GM12865 (cell line): ENCODE measurements at regions not wholly inside any gene's neighbourhood (a gene's known extent, or its start where the extent isn't known, plus 50 kb on each side); places are given as distances from the start of the nearest gene placed in this dataset.
"Not testable (repeated sequence)": the region's sequence is repeated elsewhere in the genome, so short reads cannot be mapped to it uniquely, and the experiment has no call there.

Source experiments
- DNase-seq: peaks from one replicate; pipeline ENCODE4 v3.0.0; 2010; ENCODE audit warnings: low read depth
- H3K4me3 ChIP-seq: 2 replicates; pipeline ENCODE4 v1.5.1; 2011; ENCODE audit warnings: mild to moderate bottlenecking, low read depth, low read length, control low read depth
- TF ChIP-seq, protein P1 (sequence below): IDR thresholded peaks from 2 replicates; pipeline ENCODE4 v1.5.1; 2011; ENCODE audit warnings: low read length, control low read depth, low read depth, inconsistent platforms; ENCODE audit not compliant: insufficient read depth; ENCODE audit errors: missing control alignments

DNA sequence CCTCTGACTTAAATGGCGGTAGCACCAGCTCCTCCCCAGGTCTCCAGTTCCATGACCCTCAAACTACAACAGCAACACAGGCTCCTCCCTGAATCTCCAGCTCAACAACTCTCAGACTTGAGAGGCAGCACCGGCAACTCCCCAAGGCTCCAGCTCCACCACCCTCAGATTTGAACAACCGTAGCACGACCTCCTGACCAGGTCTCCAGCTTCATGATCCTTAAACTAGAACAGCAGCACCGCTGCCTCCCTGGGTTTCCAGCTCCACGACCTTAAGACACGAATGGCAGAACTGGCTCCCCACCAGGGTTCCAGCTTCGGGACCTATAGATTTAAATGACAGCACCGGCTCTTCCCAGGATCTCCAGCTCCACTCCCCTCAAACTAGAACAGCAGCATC lies 325.8 kb downstream of the PREX1 start:
- TF ChIP-seq, protein P1, sequence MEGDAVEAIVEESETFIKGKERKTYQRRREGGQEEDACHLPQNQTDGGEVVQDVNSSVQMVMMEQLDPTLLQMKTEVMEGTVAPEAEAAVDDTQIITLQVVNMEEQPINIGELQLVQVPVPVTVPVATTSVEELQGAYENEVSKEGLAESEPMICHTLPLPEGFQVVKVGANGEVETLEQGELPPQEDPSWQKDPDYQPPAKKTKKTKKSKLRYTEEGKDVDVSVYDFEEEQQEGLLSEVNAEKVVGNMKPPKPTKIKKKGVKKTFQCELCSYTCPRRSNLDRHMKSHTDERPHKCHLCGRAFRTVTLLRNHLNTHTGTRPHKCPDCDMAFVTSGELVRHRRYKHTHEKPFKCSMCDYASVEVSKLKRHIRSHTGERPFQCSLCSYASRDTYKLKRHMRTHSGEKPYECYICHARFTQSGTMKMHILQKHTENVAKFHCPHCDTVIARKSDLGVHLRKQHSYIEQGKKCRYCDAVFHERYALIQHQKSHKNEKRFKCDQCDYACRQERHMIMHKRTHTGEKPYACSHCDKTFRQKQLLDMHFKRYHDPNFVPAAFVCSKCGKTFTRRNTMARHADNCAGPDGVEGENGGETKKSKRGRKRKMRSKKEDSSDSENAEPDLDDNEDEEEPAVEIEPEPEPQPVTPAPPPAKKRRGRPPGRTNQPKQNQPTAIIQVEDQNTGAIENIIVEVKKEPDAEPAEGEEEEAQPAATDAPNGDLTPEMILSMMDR: no peak
- DNase-seq: no peak
- H3K4me3 ChIP-seq: no peak overlapping the region

DNA sequence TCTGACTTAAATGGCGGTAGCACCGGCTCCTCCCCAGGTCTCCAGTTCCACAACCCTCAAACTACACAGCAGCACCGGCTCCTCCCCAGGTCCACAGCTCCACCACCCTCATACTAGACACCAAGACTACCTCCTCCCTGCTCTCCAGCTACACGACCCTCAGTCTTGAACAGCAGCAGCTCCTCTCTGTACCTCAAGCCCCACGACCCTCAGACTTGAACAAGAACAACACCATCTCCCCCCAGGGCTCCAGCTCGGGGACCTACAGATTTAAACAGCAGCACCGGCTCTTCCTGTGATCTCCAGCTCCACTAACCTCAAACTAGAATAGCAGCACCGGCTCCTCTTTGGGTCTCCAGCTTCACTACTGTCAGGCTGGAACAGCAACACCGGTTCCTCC lies 326.9 kb downstream of the PREX1 start:
- DNase-seq, H3K4me3 ChIP-seq: not testable (repeated sequence)

DNA sequence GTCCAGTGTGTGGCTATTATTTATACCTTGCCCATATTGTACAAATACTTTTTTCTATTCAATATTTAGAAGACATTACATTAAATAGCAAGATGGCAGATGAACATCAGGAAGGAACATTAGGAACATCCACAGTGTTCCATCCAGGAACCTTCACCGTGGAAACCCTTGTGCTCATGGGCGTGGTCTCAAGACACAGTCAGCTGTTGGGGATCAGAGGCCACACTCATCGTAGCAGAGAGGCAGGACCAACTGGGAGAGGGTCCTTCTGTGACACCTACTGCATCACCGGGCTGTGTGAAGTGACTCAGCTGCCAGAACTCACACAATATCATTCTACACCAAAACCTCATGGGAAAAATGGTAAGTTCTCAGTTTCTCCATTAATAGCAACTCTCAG lies 328.9 kb downstream of the PREX1 start:
- not testable (repeated sequence) for DNase-seq, H3K4me3 ChIP-seq

DNA sequence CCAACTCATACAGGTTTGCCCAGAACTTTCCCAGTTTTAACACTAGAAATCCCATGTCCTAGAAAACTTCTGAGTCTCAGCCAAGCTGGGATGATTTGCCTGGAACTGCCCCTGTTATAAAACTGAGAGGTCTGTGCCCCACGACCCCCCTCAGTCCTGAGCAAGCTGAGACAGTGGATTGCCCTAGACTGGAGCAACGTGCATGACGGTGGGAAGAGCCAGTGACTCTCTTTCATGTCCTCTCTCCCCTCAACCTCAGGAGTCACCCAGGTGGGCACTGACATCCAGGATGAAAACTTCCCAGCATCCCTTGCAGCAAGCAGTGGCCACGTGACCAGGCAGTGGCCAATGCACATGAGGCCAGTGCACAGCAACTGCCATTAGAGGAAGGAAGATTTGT lies 329.7 kb downstream of the PREX1 start:
- not testable (repeated sequence) for H3K4me3 ChIP-seq, DNase-seq

DNA sequence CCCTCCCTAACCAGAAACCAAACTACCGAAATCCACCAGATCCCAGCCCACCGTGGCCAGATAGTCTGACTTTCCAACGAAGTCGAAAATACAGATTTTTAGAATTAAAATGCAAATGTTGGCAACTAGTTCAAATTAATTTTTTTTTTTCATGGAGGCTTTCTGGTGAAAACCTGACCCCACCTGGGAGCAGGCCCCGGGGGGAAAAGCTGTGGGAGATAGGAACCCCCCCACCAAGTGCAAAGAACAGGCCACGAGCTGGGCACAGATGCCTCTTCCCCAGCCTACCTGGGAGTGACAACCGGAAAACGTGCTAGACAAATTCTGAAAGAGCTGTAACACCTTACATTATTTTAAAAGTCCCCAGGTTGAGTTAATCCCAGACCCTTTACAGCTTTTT lies 333.8 kb downstream of the PREX1 start:
- no peak overlapping the region for H3K4me3 ChIP-seq
- DNase-seq: no peak
- TF ChIP-seq, protein P1: no peak

DNA sequence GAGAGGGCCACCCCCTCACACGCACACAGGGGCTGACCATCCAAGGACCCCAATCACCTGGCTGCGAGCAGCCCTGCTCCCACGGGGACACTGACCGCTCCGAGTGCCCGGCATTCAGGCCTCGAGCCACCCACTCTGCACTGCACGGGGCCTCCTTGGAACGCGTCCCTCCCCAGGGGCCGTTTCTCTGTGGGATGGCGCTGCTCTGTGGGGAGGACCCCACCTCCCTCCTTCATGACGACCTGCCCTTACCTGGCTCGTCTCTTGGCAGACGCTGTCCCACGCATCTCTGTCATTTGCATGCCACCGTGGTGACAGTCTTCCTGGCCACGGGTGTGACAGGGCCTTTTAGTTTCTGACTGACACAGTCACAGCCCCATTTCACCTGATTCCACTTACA lies 334.5 kb downstream of the PREX1 start:
- not testable (repeated sequence) for H3K4me3 ChIP-seq, DNase-seq

DNA sequence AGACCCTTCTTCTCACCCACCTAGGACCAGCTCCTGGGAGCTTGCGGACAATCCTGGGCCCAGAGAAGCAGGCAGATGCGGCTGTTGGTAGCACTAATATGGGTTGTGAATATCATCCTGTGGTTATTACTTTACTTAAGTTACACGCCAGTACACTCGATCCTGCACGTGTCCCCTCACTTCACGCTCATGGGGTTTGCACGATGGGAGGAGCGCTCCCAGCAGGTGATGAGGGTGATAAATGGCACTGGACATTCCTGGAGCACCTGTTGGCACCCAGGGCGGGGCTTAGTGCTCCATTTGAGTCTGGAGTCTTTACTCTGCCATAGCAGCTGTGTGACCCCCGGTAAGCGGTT lies 335.1 kb downstream of the PREX1 start:
- TF ChIP-seq, protein P1: no peak
- no peak overlapping the region for H3K4me3 ChIP-seq
- DNase-seq: no peak

DNA sequence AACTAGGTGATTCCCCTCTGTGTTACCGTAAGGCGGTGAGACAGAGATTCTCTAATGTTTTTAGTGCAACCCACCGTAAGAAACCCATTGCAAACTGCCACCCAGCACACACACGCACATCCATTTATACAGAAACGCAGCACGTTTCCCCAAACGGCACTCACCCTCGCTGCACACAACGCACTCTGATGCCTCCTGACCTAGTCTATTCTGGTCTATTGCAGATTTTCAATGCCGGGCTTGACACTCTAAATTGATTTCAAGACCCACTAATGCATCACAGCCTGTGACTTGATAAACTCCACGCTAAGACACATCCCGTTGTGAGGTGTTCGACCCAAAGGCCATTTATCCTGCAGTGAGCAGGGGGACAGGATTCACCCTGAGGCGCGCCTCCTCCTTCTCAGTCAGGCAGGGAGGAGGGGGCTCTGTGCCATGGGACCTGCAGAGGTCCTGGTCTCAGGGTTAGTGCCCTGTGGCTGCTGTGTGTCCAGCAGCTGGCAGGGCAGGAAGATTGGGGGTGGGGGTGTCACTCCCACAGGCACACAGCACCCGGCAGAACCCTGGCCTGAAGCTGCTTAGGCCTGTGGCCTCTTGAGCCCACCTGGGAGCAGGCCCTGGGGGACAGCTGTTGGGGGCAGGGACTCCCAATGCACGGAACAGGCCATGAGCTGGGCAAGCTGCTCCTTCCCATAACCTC lies 335.6 kb downstream of the PREX1 start:
- TF ChIP-seq, protein P1: no peak
- no peak for DNase-seq
- H3K4me3 ChIP-seq: no peak overlapping the region

DNA sequence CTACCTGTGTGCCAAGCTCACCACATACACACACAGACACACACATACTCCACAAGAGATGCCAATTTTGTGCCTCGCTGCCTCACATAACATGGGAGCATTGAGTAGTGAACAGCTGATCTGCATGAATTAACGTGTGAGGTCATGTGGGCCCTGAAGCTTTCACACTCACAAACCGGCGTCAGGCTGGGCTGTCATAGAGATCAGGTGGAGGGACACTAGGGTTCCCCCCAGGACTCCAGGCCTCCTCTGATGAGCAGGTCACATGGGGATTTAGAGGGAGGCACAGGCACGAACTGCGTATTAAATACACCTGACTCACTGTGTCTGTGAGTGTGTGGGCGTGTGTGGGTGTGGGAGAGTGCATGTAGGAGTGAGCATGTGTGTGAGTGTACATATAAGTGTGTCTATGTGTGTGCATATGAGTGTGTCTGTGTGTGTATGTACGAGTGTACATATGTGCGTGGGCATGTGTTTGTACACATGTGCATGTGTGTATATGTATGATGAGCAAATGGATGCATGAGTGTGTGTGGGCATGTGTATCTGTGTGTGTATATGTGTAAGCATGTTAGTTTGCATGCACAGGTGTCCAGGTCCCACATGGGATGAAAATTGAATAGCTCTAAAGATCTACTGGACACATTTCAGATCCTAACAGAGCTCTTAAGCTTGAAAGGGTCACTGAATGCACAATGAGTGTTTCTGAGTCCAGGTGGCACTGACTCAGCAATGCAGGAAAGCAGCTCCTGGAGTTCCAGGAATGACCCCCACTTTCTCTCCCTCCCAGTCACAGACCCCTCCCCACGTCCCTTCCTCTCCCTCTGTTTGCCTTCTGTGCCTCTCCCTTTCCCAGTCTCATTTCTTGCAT lies 336.6 kb downstream of the PREX1 start:
- no peak for DNase-seq
- TF ChIP-seq, protein P1: no peak

DNA sequence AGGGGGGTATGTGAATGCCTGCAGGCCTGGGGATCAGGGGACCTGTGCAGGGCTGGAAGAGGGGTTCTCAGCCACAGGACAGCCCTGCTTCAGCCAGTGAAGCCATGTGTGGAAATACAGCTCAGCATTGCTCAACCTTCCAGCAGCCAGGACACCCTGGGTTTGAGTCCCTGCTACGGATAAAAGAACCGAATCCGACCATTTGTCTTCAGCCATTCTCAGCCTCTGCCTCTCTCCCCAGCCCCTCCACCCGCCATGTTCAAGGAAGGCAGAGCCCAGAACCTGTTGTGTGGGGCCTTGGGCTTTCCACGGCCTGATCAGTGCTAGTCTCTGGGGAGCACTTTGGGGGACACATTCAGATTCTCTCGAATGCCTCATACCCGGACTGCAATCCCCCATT lies 337.5 kb downstream of the PREX1 start:
- not testable (repeated sequence) for DNase-seq, H3K4me3 ChIP-seq

More for the DNA sequence above, 336.6 kb downstream of the PREX1 start:
- no peak overlapping the region for H3K4me3 ChIP-seq
